Gastrocnemius medialis (tissue), 4 donors: ENCODE measurements at regions not wholly inside any gene's neighbourhood (a gene's known extent, or its start where the extent isn't known, plus 50 kb on each side); places are given as distances from the start of the nearest gene placed in this dataset.

Experiments
- ATAC-seq, 2 donors: fragments of 150-250 bp; one replicate each; pipeline ENCODE4 v1.9.1; 2016
- DNase-seq, 2 donors: peaks; one replicate each; pipeline ENCODE4 v3.0.0-alpha.2; 2019
- H3K27ac ChIP-seq, 4 donors: fragments of 200-600 bp; sonication (generic); 1 replicate in 1 of 4; 2 replicates in 3 of 4; pipeline ENCODE4 v1.5.1; 2016 to 2018; ENCODE audit warnings: mild to moderate bottlenecking in 2 of 4, moderate library complexity in 1 of 4
- H3K27me3 ChIP-seq, 3 donors: fragments of 200-600 bp; sonication (generic) in 2 of 3; 1 replicate in 1 of 3; 2 replicates in 2 of 3; pipeline versions ENCODE4 v1.5.1 to v1.6.0; 2016 to 2019; ENCODE audit warnings: mild to moderate bottlenecking in 1 of 3, moderate library complexity in 1 of 3
- H3K36me3 ChIP-seq, 2 donors: fragments of 200-600 bp; sonication (generic) in 1 of 2; one replicate each; pipeline ENCODE4 v1.5.1; 2017 to 2018
- H3K4me1 ChIP-seq, 2 donors: fragments of 200-600 bp; sonication (generic) in 1 of 2; one replicate each; pipeline ENCODE4 v1.5.1; 2016 to 2017; ENCODE audit warnings: mild to moderate bottlenecking in 2 of 2
- H3K4me3 ChIP-seq, 4 donors: fragments of 200-600 bp; sonication (generic) in 3 of 4; 1 replicate in 1 of 4; 2 replicates in 3 of 4; pipeline ENCODE4 v1.5.1; 2016 to 2019; ENCODE audit warnings: mild to moderate bottlenecking in 2 of 4
- H3K9me3 ChIP-seq, 3 donors: fragments of 200-600 bp; sonication (generic) in 2 of 3; 1 replicate in 1 of 3; 2 replicates in 2 of 3; pipeline ENCODE4 v1.5.1; 2016 to 2019
- CTCF ChIP-seq, 5 experiments: fragments of 450-650 bp in 3 of 5; fragments of 200-600 bp in 2 of 5; sonication (generic) in 2 of 5; IDR thresholded peaks in 4 of 5; conservative IDR thresholded peaks in 1 of 5; 1 replicate in 4 of 5; 2 replicates in 1 of 5; pipeline ENCODE4 v1.5.1; 2016 to 2019; ENCODE audit warnings: antibody characterized with exemption in 5 of 5, mild to moderate bottlenecking in 3 of 5, moderate library complexity in 3 of 5
- POLR2A ChIP-seq, 2 donors: fragments of 450-650 bp; IDR thresholded peaks; one replicate each; pipeline ENCODE4 v1.6.1; 2017; ENCODE audit warnings: antibody characterized with exemption in 2 of 2, mild to moderate bottlenecking in 2 of 2, moderate library complexity in 2 of 2
- in situ Hi-C, 4 donors: fragments of 200-750 bp; cut with MboI; loops; one replicate each; pipeline versions ENCODE4 v1.15.0 to v1.8.0; 2017; ENCODE audit warnings: low sequenced_read_pairs in 4 of 4
- intact Hi-C: fragments of 100-400 bp; cut with DNase I; formaldehyde crosslinking; loops from one replicate; pipeline ENCODE4 v1.15.1; 2023; ENCODE audit warnings: low total_unique reads

- no peak for ATAC-seq
- Histone ChIP-seq H3K27me3 (no peaks in the 10 kb centered on the region), H3K27ac (no peak overlapping the region), H3K4me1 (peaks cover 24 to 27% of the 10 kb centered on the region in 2 donors), H3K36me3 (no peaks in the 10 kb centered on the region), H3K9me3 (no peaks in the 10 kb centered on the region), H3K4me3 (no peak overlapping the region)
- DNase-seq = no peak
- TF ChIP-seq CTCF (IDR thresholded peaks at IDR 0.05 in 4 of 5, conservative IDR thresholded peaks at IDR 0.05 in 1 of 5) (no peak), POLR2A (IDR thresholded peaks at IDR 0.05) (no peak)
- intact Hi-C loops = loop anchor here (10.0 kb wide), 1 partner anchor 48 kb away; no protein-coding TSS in a partner anchor
- in situ Hi-C loops = no loop called here
These were observed 63.1 kb upstream of the MEF2A start for GRCh38 chr15:99502661-99503060.

GRCh38 chr15:99503411-99503810, 62.4 kb upstream of the MEF2A start:
- H3K27ac ChIP-seq = peak overlapping the region in 2 of 4 donors; percentile 55 to 58
- no peak for TF ChIP-seq CTCF (IDR thresholded peaks at IDR 0.05 in 4 of 5, conservative IDR thresholded peaks at IDR 0.05 in 1 of 5)
- TF ChIP-seq POLR2A (IDR thresholded peaks at IDR 0.05) = no peak
- ATAC-seq (no peak), DNase-seq (no peak)
- no peaks in the 10 kb centered on the region for H3K9me3 ChIP-seq
- no peaks in the 10 kb centered on the region for H3K36me3 ChIP-seq
- no peak overlapping the region for H3K4me3 ChIP-seq
- intact Hi-C loops (loop anchor here (10.0 kb wide), 1 partner anchor 49 kb away; no protein-coding TSS in a partner anchor), in situ Hi-C loops (no loop called here)
- H3K4me1 ChIP-seq = peaks cover 28 to 32% of the 10 kb centered on the region in 2 donors
- H3K27me3 ChIP-seq = no peaks in the 10 kb centered on the region

GRCh38 chr15:99504071-99504822, 61.5 kb upstream of the MEF2A start:
- Histone ChIP-seq H3K36me3 (no peaks in the 10 kb centered on the region), H3K4me3 (no peak overlapping the region), H3K9me3 (no peaks in the 10 kb centered on the region), H3K4me1 (peaks cover 32 to 39% of the 10 kb centered on the region in 2 donors), H3K27me3 (no peaks in the 10 kb centered on the region), H3K27ac (peak overlapping the region in 3 of 4 donors; percentile 55 to 58 (median 57))
- ATAC-seq (no peak), DNase-seq (no peak)
- TF ChIP-seq POLR2A (IDR thresholded peaks at IDR 0.05) (no peak), CTCF (IDR thresholded peaks at IDR 0.05 in 4 of 5, conservative IDR thresholded peaks at IDR 0.05 in 1 of 5) (no peak)
- intact Hi-C loops (loop anchor here (10.0 kb wide), 1 partner anchor 49 kb away; no protein-coding TSS in a partner anchor), in situ Hi-C loops (no loop called here)

GRCh38 chr15:99504823-99505551, 60.8 kb upstream of the MEF2A start:
- Histone ChIP-seq H3K36me3 (no peaks in the 10 kb centered on the region), H3K27ac (peak overlapping the region in 3 of 4 donors; percentile 57 to 92 (median 60)), H3K27me3 (no peaks in the 10 kb centered on the region), H3K4me1 (peaks cover 39 to 46% of the 10 kb centered on the region in 2 donors), H3K4me3 (no peak overlapping the region), H3K9me3 (no peaks in the 10 kb centered on the region)
- DNase-seq (no peak), ATAC-seq (no peak)
- intact Hi-C loops = loop anchor here (10.0 kb wide), 1 partner anchor 50 kb away; no protein-coding TSS in a partner anchor
- in situ Hi-C loops = no loop called here
- peak in 1 of 5 experiments; percentile 16 for TF ChIP-seq CTCF (IDR thresholded peaks at IDR 0.05 in 4 of 5, conservative IDR thresholded peaks at IDR 0.05 in 1 of 5)
- TF ChIP-seq POLR2A (IDR thresholded peaks at IDR 0.05) = no peak
